SK-N-SH treated with all-trans-retinoic acid at 6 μM for 48 hours (cell line): ENCODE measurements at regions not wholly inside any gene's neighbourhood (a gene's known extent, or its start where the extent isn't known, plus 50 kb on each side); places are given as distances from the start of the nearest gene placed in this dataset.

Source experiments
- ATAC-seq: fragments of 200-7000 bp; cut with Tn5 transposase; 3 replicates; pipeline ENCODE4 v1.9.1; 2020; ENCODE audit warnings: mild to moderate bottlenecking, moderate library complexity
- ARNTL ChIP-seq: fragments of 450-650 bp; formaldehyde crosslinking; IDR thresholded peaks from 2 replicates; pipeline ENCODE4 v1.5.0; 2020; ENCODE audit warnings: low read depth, mild to moderate bottlenecking, moderate library complexity, borderline replicate concordance
- BACH2 ChIP-seq: fragments of 250-450 bp; sonication (Bioruptor Pico); IDR thresholded peaks from 2 replicates; pipeline ENCODE4 v1.9.0; 2021; ENCODE audit warnings: mild to moderate bottlenecking, borderline replicate concordance
- CSDC2 ChIP-seq: fragments of 250-450 bp; sonication (Bioruptor Pico); IDR thresholded peaks from 2 replicates; pipeline ENCODE4 v1.5.0; 2020; ENCODE audit warnings: mild to moderate bottlenecking, moderate library complexity
- ESRRG ChIP-seq: fragments of 250-450 bp; sonication (Bioruptor Pico); IDR thresholded peaks from 2 replicates; pipeline ENCODE4 v1.6.1; 2021; ENCODE audit warnings: mild to moderate bottlenecking
- GLIS3 ChIP-seq: fragments of 250-450 bp; sonication (Bioruptor Pico); IDR thresholded peaks from 2 replicates; pipeline ENCODE4 v1.5.0; 2020; ENCODE audit warnings: mild to moderate bottlenecking, moderate library complexity
- ISL1 ChIP-seq: fragments of 250-450 bp; sonication (Bioruptor Pico); IDR thresholded peaks from 2 replicates; pipeline ENCODE4 v2.1.2; 2022; ENCODE audit warnings: mild to moderate bottlenecking, moderate library complexity
- OSR1 ChIP-seq: fragments of 250-450 bp; sonication (Bioruptor Pico); IDR thresholded peaks from 2 replicates; pipeline ENCODE4 v1.8.0; 2022; ENCODE audit warnings: moderate library complexity, mild to moderate bottlenecking, inconsistent platforms
- PPARA ChIP-seq: fragments of 250-450 bp; sonication (Bioruptor Pico); IDR thresholded peaks from 2 replicates; pipeline ENCODE4 v1.5.0; 2020; ENCODE audit warnings: mild to moderate bottlenecking, borderline replicate concordance
- RARB ChIP-seq: fragments of 250-450 bp; sonication (Bioruptor Pico); IDR thresholded peaks from 2 replicates; pipeline ENCODE4 v1.8.0; 2021; ENCODE audit warnings: mild to moderate bottlenecking, moderate library complexity
- TCF4 ChIP-seq: fragments of 250-450 bp; sonication (Bioruptor Pico); IDR thresholded peaks from 2 replicates; pipeline ENCODE4 v1.8.0; 2021; ENCODE audit warnings: mild to moderate bottlenecking, moderate library complexity, borderline replicate concordance
- TOX ChIP-seq: fragments of 250-450 bp; sonication (Bioruptor Pico); IDR thresholded peaks from 2 replicates; pipeline ENCODE4 v1.8.0; 2021; ENCODE audit warnings: mild to moderate bottlenecking, moderate library complexity, borderline replicate concordance
- ZC3H10 ChIP-seq: fragments of 250-450 bp; sonication (Bioruptor Pico); IDR thresholded peaks from 2 replicates; pipeline ENCODE4 v1.5.1; 2021; ENCODE audit warnings: mild to moderate bottlenecking, moderate library complexity
- ZFP3 ChIP-seq: fragments of 250-450 bp; sonication (Bioruptor Pico); IDR thresholded peaks from 2 replicates; pipeline ENCODE4 v1.5.0; 2020; ENCODE audit warnings: mild to moderate bottlenecking, moderate library complexity
- ZFP30 ChIP-seq: fragments of 450-650 bp; formaldehyde crosslinking; IDR thresholded peaks from 2 replicates; pipeline ENCODE4 v1.5.0; 2022; ENCODE audit warnings: mild to moderate bottlenecking, moderate library complexity
- ZNF565 ChIP-seq: fragments of 450-650 bp; formaldehyde crosslinking; conservative IDR thresholded peaks from 2 replicates; pipeline ENCODE4 v1.5.0; 2020; ENCODE audit warnings: low read depth, mild to moderate bottlenecking, moderate library complexity
- ZNF70 ChIP-seq: fragments of 450-650 bp; formaldehyde crosslinking; IDR thresholded peaks from 2 replicates; pipeline ENCODE4 v1.5.0; 2020; ENCODE audit warnings: mild to moderate bottlenecking, moderate library complexity
- ZNF8 ChIP-seq: fragments of 450-650 bp; formaldehyde crosslinking; IDR thresholded peaks from 2 replicates; pipeline ENCODE4 v1.5.0; 2020; ENCODE audit warnings: mild to moderate bottlenecking, moderate library complexity
- TF ChIP-seq, protein P1 (sequence below): fragments of 250-450 bp; sonication (Bioruptor Pico); IDR thresholded peaks from 2 replicates; pipeline ENCODE4 v1.5.0; 2020; ENCODE audit warnings: mild to moderate bottlenecking, moderate library complexity
- TF ChIP-seq, protein P2 (sequence below): fragments of 250-450 bp; sonication (Bioruptor Pico); IDR thresholded peaks from 2 replicates; pipeline ENCODE4 v1.8.0; 2020; ENCODE audit warnings: mild to moderate bottlenecking, moderate library complexity, borderline replicate concordance
- TF ChIP-seq, protein P3 (sequence below): fragments of 250-450 bp; sonication (Bioruptor Pico); IDR thresholded peaks from 2 replicates; pipeline ENCODE4 v1.8.0; 2021; ENCODE audit warnings: low read depth, mild to moderate bottlenecking, moderate library complexity, borderline replicate concordance
- TF ChIP-seq, protein P4 (sequence below): fragments of 250-450 bp; sonication (Bioruptor Pico); IDR thresholded peaks from 2 replicates; pipeline ENCODE4 v1.5.1; 2021; ENCODE audit warnings: mild to moderate bottlenecking, moderate library complexity

DNA sequence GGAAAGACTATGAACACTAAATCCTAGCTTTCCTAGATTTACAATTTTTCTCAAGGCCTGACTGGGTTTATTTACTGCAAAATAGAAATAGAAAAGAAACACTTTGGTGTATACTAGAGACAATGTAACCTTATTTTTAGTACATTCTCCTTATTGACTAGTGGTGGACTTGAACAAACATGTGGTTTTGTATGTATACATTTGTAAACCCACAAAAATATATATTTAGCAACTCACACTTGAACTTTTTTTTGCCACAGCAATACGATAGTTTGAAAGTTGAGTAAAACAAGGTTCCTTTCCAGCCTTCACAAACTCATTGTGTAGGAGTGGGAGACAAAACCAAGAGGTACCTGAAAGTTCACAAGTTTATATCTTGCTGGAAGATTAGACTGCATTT, 1633.4 kb upstream of the LRRTM1 start (continued):
- no peak for TF ChIP-seq RARB (CRISPR knock-in tag)
- no peak for TF ChIP-seq ZNF8 (CRISPR knock-in tag)
- no peak for TF ChIP-seq ZFP3 (CRISPR knock-in tag)
- no peak for TF ChIP-seq ZNF70 (CRISPR knock-in tag)
- TF ChIP-seq, all 23 proteins: peak for 0

DNA sequence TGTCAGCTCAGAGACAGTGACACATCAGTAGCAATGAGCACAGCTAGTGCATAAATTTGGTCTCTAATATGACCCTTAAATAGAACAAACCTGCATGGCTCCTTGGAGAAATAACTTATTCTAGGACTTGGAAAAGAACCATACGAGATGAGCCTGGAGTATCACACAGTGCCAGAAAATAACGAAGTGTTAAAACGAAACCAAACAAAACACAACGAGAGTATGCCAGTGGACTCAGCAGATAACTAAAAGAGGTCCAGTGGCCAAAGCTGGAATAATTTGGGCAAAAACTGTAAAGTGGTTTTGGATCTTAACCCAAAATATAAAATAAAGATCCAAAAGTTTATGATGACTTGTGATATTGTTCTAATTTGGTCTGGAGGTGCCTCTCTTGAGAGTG, 1599.0 kb upstream of the LRRTM1 start:
- TF ChIP-seq TOX (CRISPR knock-in tag) = no peak
- TF ChIP-seq ZC3H10 = no peak
- no peak for TF ChIP-seq OSR1 (CRISPR knock-in tag)
- TF ChIP-seq TCF4 (CRISPR knock-in tag) = no peak
- no peak for TF ChIP-seq ZNF70 (CRISPR knock-in tag)
- TF ChIP-seq, protein P1, sequence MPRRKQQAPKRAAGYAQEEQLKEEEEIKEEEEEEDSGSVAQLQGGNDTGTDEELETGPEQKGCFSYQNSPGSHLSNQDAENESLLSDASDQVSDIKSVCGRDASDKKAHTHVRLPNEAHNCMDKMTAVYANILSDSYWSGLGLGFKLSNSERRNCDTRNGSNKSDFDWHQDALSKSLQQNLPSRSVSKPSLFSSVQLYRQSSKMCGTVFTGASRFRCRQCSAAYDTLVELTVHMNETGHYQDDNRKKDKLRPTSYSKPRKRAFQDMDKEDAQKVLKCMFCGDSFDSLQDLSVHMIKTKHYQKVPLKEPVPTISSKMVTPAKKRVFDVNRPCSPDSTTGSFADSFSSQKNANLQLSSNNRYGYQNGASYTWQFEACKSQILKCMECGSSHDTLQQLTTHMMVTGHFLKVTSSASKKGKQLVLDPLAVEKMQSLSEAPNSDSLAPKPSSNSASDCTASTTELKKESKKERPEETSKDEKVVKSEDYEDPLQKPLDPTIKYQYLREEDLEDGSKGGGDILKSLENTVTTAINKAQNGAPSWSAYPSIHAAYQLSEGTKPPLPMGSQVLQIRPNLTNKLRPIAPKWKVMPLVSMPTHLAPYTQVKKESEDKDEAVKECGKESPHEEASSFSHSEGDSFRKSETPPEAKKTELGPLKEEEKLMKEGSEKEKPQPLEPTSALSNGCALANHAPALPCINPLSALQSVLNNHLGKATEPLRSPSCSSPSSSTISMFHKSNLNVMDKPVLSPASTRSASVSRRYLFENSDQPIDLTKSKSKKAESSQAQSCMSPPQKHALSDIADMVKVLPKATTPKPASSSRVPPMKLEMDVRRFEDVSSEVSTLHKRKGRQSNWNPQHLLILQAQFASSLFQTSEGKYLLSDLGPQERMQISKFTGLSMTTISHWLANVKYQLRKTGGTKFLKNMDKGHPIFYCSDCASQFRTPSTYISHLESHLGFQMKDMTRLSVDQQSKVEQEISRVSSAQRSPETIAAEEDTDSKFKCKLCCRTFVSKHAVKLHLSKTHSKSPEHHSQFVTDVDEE (CRISPR knock-in tag) = no peak
- no peak for TF ChIP-seq ARNTL (CRISPR knock-in tag)
- TF ChIP-seq, protein P2, sequence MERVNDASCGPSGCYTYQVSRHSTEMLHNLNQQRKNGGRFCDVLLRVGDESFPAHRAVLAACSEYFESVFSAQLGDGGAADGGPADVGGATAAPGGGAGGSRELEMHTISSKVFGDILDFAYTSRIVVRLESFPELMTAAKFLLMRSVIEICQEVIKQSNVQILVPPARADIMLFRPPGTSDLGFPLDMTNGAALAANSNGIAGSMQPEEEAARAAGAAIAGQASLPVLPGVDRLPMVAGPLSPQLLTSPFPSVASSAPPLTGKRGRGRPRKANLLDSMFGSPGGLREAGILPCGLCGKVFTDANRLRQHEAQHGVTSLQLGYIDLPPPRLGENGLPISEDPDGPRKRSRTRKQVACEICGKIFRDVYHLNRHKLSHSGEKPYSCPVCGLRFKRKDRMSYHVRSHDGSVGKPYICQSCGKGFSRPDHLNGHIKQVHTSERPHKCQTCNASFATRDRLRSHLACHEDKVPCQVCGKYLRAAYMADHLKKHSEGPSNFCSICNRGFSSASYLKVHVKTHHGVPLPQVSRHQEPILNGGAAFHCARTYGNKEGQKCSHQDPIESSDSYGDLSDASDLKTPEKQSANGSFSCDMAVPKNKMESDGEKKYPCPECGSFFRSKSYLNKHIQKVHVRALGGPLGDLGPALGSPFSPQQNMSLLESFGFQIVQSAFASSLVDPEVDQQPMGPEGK (CRISPR knock-in tag) = no peak
- no peak for TF ChIP-seq ZNF8 (CRISPR knock-in tag)
- no peak for TF ChIP-seq RARB (CRISPR knock-in tag)
- no peak for TF ChIP-seq ISL1
- TF ChIP-seq ZNF565 (CRISPR knock-in tag) = no peak
- TF ChIP-seq BACH2 (CRISPR knock-in tag) = no peak
- TF ChIP-seq GLIS3 = no peak
- TF ChIP-seq ESRRG (CRISPR knock-in tag) = no peak
- TF ChIP-seq, protein P3, sequence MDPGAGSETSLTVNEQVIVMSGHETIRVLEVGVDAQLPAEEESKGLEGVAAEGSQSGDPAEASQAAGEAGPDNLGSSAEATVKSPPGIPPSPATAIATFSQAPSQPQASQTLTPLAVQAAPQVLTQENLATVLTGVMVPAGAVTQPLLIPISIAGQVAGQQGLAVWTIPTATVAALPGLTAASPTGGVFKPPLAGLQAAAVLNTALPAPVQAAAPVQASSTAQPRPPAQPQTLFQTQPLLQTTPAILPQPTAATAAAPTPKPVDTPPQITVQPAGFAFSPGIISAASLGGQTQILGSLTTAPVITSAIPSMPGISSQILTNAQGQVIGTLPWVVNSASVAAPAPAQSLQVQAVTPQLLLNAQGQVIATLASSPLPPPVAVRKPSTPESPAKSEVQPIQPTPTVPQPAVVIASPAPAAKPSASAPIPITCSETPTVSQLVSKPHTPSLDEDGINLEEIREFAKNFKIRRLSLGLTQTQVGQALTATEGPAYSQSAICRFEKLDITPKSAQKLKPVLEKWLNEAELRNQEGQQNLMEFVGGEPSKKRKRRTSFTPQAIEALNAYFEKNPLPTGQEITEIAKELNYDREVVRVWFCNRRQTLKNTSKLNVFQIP = no peak
- no peak for TF ChIP-seq PPARA (CRISPR knock-in tag)
- TF ChIP-seq, protein P4, sequence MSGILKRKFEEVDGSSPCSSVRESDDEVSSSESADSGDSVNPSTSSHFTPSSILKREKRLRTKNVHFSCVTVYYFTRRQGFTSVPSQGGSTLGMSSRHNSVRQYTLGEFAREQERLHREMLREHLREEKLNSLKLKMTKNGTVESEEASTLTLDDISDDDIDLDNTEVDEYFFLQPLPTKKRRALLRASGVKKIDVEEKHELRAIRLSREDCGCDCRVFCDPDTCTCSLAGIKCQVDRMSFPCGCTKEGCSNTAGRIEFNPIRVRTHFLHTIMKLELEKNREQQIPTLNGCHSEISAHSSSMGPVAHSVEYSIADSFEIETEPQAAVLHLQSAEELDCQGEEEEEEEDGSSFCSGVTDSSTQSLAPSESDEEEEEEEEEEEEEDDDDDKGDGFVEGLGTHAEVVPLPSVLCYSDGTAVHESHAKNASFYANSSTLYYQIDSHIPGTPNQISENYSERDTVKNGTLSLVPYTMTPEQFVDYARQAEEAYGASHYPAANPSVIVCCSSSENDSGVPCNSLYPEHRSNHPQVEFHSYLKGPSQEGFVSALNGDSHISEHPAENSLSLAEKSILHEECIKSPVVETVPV (CRISPR knock-in tag) = no peak
- no peak for TF ChIP-seq ZFP3 (CRISPR knock-in tag)
- no peak for ATAC-seq

DNA sequence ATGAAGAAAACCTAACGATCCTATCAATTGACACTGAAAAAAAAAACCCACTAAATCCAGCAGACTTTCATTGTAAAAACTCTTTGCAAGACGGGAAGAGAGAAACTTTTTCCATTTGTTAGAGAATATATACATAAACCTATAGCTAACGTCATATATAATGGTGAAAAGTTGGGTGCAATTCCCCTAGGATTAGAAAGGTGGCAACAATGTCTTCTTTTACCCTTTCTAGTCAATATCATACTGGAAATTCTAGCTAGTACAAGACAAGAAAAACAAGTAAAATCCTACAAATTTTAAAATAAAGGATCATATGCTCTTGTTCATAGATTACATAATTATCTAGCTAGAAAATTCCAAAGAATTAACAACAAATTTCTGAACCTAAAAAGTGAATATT, 1596.5 kb upstream of the LRRTM1 start:
- TF ChIP-seq CSDC2 (no peak), ISL1 (no peak), OSR1 (CRISPR knock-in tag) (no peak), TCF4 (CRISPR knock-in tag) (no peak), ZNF565 (CRISPR knock-in tag) (no peak), ZFP30 (CRISPR knock-in tag) (no peak), ZC3H10 (no peak), PPARA (CRISPR knock-in tag) (no peak), ZNF8 (CRISPR knock-in tag) (no peak), GLIS3 (no peak)
- TF ChIP-seq, protein P2 (CRISPR knock-in tag) = no peak
- TF ChIP-seq, protein P4 (CRISPR knock-in tag) = no peak
- ATAC-seq = no peak
